ENCODE measurements at regions not wholly inside any gene's neighbourhood (a gene's known extent, or its start where the extent isn't known, plus 50 kb on each side); places are given as distances from the start of the nearest gene placed in this dataset.

DNA sequence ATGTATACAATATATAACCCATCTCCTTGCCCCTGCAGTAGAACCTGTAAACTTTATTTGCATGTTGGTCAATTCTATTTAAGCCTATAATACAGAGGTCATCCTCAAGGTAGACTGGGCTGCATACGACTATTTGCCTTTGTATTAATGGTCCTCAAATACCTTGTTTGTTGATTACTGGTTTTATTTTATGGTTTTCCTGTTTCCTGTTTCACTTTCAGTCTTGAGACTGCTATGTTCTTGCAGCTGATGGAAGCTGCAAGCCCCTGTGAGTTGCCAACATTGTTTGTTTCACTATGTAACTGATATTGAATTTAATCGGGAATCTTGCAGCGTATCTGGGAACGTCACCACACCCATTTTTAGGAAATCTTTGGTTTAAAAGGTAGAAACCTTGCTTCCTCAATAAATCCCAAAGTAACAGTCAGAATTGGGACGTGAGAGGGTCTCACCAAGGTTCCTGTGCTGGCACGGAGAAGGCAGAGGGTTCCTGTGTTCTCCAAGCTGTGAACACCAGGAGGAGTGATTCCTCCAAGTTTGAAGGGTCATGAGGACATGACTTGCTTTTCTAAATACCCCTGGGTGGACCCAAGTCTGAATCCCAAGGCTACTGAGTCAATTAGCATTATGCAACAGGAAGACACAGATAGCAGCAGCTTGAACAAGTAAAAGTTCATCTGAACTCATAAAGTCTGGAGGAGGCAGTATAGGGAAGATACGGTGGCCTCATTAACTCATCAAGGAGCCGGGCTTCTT is 110.6 kb upstream of the PNPLA4 start:
- Mint-ChIP-seq H3K27me3 (ENCODE audit: low read depth, unreplicated experiment) (no peaks in the 10 kb centered on the region), H3K9me3 (ENCODE audit: unreplicated experiment) (no peaks in the 10 kb centered on the region), H3K27ac (ENCODE audit: unreplicated experiment) (no peak overlapping the region), H3K4me3 (ENCODE audit: unreplicated experiment) (no peak overlapping the region), H3K4me1 (ENCODE audit: low read depth, unreplicated experiment) (no peaks in the 10 kb centered on the region), H3K36me3 (ENCODE audit: low read depth, unreplicated experiment) (no peaks in the 10 kb centered on the region)
- Histone ChIP-seq H3K4me2 (ENCODE audit: low read length) (no peak overlapping the region), H3K4me3 (ENCODE audit: insufficient read depth, low read depth, low read length) (no peak overlapping the region), H3K9ac (ENCODE audit: low read length) (no peak overlapping the region), H3K4me1 (ENCODE audit: insufficient read depth, low read length) (no peaks in the 10 kb centered on the region), H3K36me3 (ENCODE audit: insufficient read depth, low read length) (no peaks in the 10 kb centered on the region), H3K27ac (ENCODE audit: low read depth, low read length) (no peak overlapping the region), H3K27me3 (ENCODE audit: insufficient read depth, low read length) (no peaks in the 10 kb centered on the region), H3K9me3 (ENCODE audit: insufficient read depth, low read depth, low read length) (no peaks in the 10 kb centered on the region), H2AFZ (ENCODE audit: low read depth, low read length) (no peak overlapping the region), H4K20me1 (ENCODE audit: insufficient read depth, low read length) (no peaks in the 10 kb centered on the region), H3K79me2 (ENCODE audit: insufficient read depth, low read length) (no peaks in the 10 kb centered on the region)
- DNase-seq (ENCODE audit: low read depth): no peak
- peak; percentile 66 for FAIRE-seq
- TF ChIP-seq, protein P1, sequence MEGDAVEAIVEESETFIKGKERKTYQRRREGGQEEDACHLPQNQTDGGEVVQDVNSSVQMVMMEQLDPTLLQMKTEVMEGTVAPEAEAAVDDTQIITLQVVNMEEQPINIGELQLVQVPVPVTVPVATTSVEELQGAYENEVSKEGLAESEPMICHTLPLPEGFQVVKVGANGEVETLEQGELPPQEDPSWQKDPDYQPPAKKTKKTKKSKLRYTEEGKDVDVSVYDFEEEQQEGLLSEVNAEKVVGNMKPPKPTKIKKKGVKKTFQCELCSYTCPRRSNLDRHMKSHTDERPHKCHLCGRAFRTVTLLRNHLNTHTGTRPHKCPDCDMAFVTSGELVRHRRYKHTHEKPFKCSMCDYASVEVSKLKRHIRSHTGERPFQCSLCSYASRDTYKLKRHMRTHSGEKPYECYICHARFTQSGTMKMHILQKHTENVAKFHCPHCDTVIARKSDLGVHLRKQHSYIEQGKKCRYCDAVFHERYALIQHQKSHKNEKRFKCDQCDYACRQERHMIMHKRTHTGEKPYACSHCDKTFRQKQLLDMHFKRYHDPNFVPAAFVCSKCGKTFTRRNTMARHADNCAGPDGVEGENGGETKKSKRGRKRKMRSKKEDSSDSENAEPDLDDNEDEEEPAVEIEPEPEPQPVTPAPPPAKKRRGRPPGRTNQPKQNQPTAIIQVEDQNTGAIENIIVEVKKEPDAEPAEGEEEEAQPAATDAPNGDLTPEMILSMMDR (IDR thresholded peaks at IDR 0.05; ENCODE audit: insufficient read depth, low read depth, low read length): no peak
- no peak for TF ChIP-seq EZH2 (IDR thresholded peaks at IDR 0.05; ENCODE audit: insufficient read depth, low read length)

DNA sequence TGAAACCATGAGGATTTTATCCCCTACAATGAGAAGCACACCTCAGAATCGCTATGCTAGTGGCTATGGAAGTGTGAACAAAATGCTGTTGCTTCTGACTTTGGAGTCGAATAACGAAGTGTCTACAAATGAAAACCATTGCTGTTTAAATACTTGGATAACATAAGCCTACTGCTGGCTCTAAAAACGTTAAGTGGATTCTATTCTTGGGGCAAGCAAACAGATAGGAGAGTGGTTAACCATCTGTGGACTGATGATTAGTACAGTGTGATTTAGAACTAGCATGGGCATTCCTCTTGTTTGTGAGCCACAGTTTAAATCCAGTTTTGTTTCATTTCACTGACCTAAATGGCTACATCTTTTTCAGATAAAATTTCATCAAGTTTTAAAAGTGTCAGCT is 109.7 kb upstream of the PNPLA4 start:
- Histone ChIP-seq H3K27me3 (ENCODE audit: insufficient read depth, low read length) (no peaks in the 10 kb centered on the region), H3K4me2 (ENCODE audit: low read length) (no peak overlapping the region), H4K20me1 (ENCODE audit: insufficient read depth, low read length) (no peaks in the 10 kb centered on the region), H3K9me3 (ENCODE audit: insufficient read depth, low read depth, low read length) (no peaks in the 10 kb centered on the region), H3K4me1 (ENCODE audit: insufficient read depth, low read length) (no peaks in the 10 kb centered on the region), H3K79me2 (ENCODE audit: insufficient read depth, low read length) (no peaks in the 10 kb centered on the region), H3K27ac (ENCODE audit: low read depth, low read length) (no peak overlapping the region), H3K36me3 (ENCODE audit: insufficient read depth, low read length) (no peaks in the 10 kb centered on the region), H3K4me3 (ENCODE audit: insufficient read depth, low read depth, low read length) (no peak overlapping the region), H2AFZ (ENCODE audit: low read depth, low read length) (no peak overlapping the region), H3K9ac (ENCODE audit: low read length) (no peak overlapping the region)
- Mint-ChIP-seq H3K27ac (ENCODE audit: unreplicated experiment) (no peak overlapping the region), H3K27me3 (ENCODE audit: low read depth, unreplicated experiment) (no peaks in the 10 kb centered on the region), H3K36me3 (ENCODE audit: low read depth, unreplicated experiment) (no peaks in the 10 kb centered on the region), H3K4me3 (ENCODE audit: unreplicated experiment) (no peak overlapping the region), H3K4me1 (ENCODE audit: low read depth, unreplicated experiment) (no peaks in the 10 kb centered on the region), H3K9me3 (ENCODE audit: unreplicated experiment) (no peaks in the 10 kb centered on the region)
- peak; percentile 77 for FAIRE-seq
- TF ChIP-seq, protein P1 (IDR thresholded peaks at IDR 0.05; ENCODE audit: insufficient read depth, low read depth, low read length): no peak
- no peak for TF ChIP-seq EZH2 (IDR thresholded peaks at IDR 0.05; ENCODE audit: insufficient read depth, low read length)
- no peak for DNase-seq (ENCODE audit: low read depth)

DNA sequence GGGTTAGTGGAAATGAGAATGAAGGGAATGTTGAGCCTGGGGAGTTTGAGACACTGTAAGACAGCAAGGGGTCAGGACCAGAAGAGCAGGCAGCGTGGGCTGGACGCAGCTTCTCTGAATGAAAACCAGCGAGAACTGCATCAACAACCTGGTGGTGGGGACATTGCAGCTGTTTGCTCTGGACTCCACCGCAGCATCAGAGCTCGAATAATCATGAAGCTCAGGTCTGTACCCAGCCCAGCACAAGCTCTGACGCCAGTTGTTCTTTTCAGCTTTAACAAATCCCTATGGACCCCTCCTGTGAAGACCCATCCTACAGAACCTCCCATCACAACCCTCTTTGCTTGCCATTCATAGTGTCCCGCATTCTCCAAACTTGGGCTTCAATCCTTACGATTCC is 106.8 kb upstream of the PNPLA4 start:
- Histone ChIP-seq H3K4me3 (ENCODE audit: insufficient read depth, low read depth, low read length) (no peak overlapping the region), H3K27ac (ENCODE audit: low read depth, low read length) (no peak overlapping the region), H3K36me3 (ENCODE audit: insufficient read depth, low read length) (no peaks in the 10 kb centered on the region), H3K9me3 (ENCODE audit: insufficient read depth, low read depth, low read length) (no peaks in the 10 kb centered on the region), H4K20me1 (ENCODE audit: insufficient read depth, low read length) (no peaks in the 10 kb centered on the region), H3K79me2 (ENCODE audit: insufficient read depth, low read length) (no peaks in the 10 kb centered on the region), H3K4me2 (ENCODE audit: low read length) (no peak overlapping the region), H2AFZ (ENCODE audit: low read depth, low read length) (no peak overlapping the region), H3K9ac (ENCODE audit: low read length) (no peak overlapping the region), H3K27me3 (ENCODE audit: insufficient read depth, low read length) (no peaks in the 10 kb centered on the region), H3K4me1 (ENCODE audit: insufficient read depth, low read length) (no peaks in the 10 kb centered on the region)
- Mint-ChIP-seq H3K4me1 (ENCODE audit: low read depth, unreplicated experiment) (no peaks in the 10 kb centered on the region), H3K27me3 (ENCODE audit: low read depth, unreplicated experiment) (no peaks in the 10 kb centered on the region), H3K4me3 (ENCODE audit: unreplicated experiment) (no peak overlapping the region), H3K27ac (ENCODE audit: unreplicated experiment) (no peak overlapping the region), H3K9me3 (ENCODE audit: unreplicated experiment) (no peaks in the 10 kb centered on the region), H3K36me3 (ENCODE audit: low read depth, unreplicated experiment) (no peaks in the 10 kb centered on the region)
- DNase-seq (ENCODE audit: low read depth) (no peak), FAIRE-seq (no peak)
- TF ChIP-seq, protein P1 (IDR thresholded peaks at IDR 0.05; ENCODE audit: insufficient read depth, low read depth, low read length): no peak
- TF ChIP-seq EZH2 (IDR thresholded peaks at IDR 0.05; ENCODE audit: insufficient read depth, low read length): no peak

Measured in astrocyte (in vitro differentiated cells and primary cell).